IMR-90 (cell line): ENCODE measurements at regions not wholly inside any gene's neighbourhood (a gene's known extent, or its start where the extent isn't known, plus 50 kb on each side); places are given as distances from the start of the nearest gene placed in this dataset.

Experiments used
- ATAC-seq: fragments of 200-7000 bp; cut with Tn5 transposase; 2 replicates; pipeline ENCODE4 v1.9.1; 2020; ENCODE audit warnings: low read depth, mild to moderate bottlenecking, moderate library complexity
- BruUV-seq: library from RNA; stranded (reverse); fragments of 400-500 nt; replicated peaks from 2 replicates; lab custom pipeline; 2021; lab: Mats Ljungman, UMichigan
- CTCF ChIA-PET: fragments of 300-600 bp; formaldehyde crosslinking; extraction: SDS; loops from one replicate; lab custom pipeline; 2021; ENCODE audit warnings: antibody characterized with exemption; lab: Yijun Ruan, JAX
- POLR2A ChIA-PET: fragments of 300-600 bp; sonication (Branson Sonifier 250); formaldehyde crosslinking; loops from one replicate; lab custom pipeline; 2022; ENCODE audit warnings: antibody characterized with exemption; ENCODE audit not compliant: unreplicated experiment; lab: Charles Lee
- DNase-seq: peaks from one replicate; pipeline ENCODE4 v3.0.0; 2013
- H2AFZ ChIP-seq: replicated peaks from 2 replicates; pipeline ENCODE3; 2013; ENCODE audit warnings: low read length, mild to moderate bottlenecking; ENCODE audit not compliant: poor library complexity
- H2AK5ac ChIP-seq: 2 replicates; pipeline ENCODE4 v1.6.1; 2013; ENCODE audit warnings: low read depth, low read length, inconsistent platforms
- H2AK9ac ChIP-seq: replicated peaks from 2 replicates; pipeline ENCODE3; 2013; ENCODE audit warnings: mild to moderate bottlenecking, low read depth, low read length, moderate library complexity; ENCODE audit not compliant: poor library complexity
- H2BK120ac ChIP-seq: 2 replicates; pipeline ENCODE4 v1.6.1; 2013; ENCODE audit warnings: low read depth, low read length, inconsistent platforms
- H2BK15ac ChIP-seq: 3 replicates; pipeline ENCODE4 v1.6.1; 2013; ENCODE audit warnings: low read depth, low read length, inconsistent platforms
- H2BK20ac ChIP-seq: 2 replicates; pipeline ENCODE4 v1.6.1; 2013; ENCODE audit warnings: low read depth, mild to moderate bottlenecking, inconsistent platforms, low read length, moderate library complexity
- H2BK5ac ChIP-seq: 2 replicates; pipeline ENCODE4 v1.6.1; 2013; ENCODE audit warnings: mild to moderate bottlenecking, low read depth, low read length, inconsistent platforms; ENCODE audit not compliant: poor library complexity, severe bottlenecking
- H3K14ac ChIP-seq: replicated peaks from 2 replicates; pipeline ENCODE4 v1.6.1; 2013; ENCODE audit warnings: low read depth, low read length, inconsistent platforms
- H3K18ac ChIP-seq: 2 replicates; pipeline ENCODE4 v1.6.1; 2013; ENCODE audit warnings: low read depth, low read length, control low read depth
- H3K23ac ChIP-seq: 2 replicates; pipeline ENCODE4 v1.6.1; 2013; ENCODE audit warnings: low read depth, low read length, inconsistent platforms
- H3K27ac ChIP-seq: 2 replicates; pipeline ENCODE4 v1.5.1; 2013; ENCODE audit warnings: mild to moderate bottlenecking, control low read depth, low read length; ENCODE audit not compliant: insufficient read depth
- H3K27me3 ChIP-seq: 2 replicates; pipeline ENCODE4 v1.6.1; 2013; ENCODE audit warnings: low read length; ENCODE audit not compliant: control insufficient read depth, insufficient read depth
- H3K36me3 ChIP-seq: 2 replicates; pipeline ENCODE4 v1.6.1; 2013; ENCODE audit warnings: low read length, mixed read lengths; ENCODE audit not compliant: control insufficient read depth, insufficient read depth
- H3K4ac ChIP-seq: 2 replicates; pipeline ENCODE4 v1.6.1; 2013; ENCODE audit warnings: low read depth, low read length, inconsistent platforms
- H3K4me1 ChIP-seq: 2 replicates; pipeline ENCODE4 v1.6.1; 2013; ENCODE audit warnings: low read length, mixed read lengths; ENCODE audit not compliant: control insufficient read depth, insufficient read depth
- H3K4me2 ChIP-seq: 2 replicates; pipeline ENCODE4 v1.6.1; 2013; ENCODE audit warnings: low read depth, mild to moderate bottlenecking, control low read depth, low read length, moderate library complexity
- H3K4me3 ChIP-seq: 2 replicates; pipeline ENCODE4 v1.5.1; 2013; ENCODE audit warnings: low read depth, mild to moderate bottlenecking, control low read depth, low read length, moderate library complexity; ENCODE audit not compliant: insufficient read depth
- H3K56ac ChIP-seq: 2 replicates; pipeline ENCODE4 v1.6.1; 2013; ENCODE audit warnings: low read length, inconsistent platforms; ENCODE audit not compliant: insufficient read depth; ENCODE audit errors: extremely low read depth
- H3K79me1 ChIP-seq, 2 experiments: 2 replicates each; pipeline ENCODE4 v1.6.1; 2013; ENCODE audit warnings: low read length in 2 of 2, inconsistent platforms in 1 of 2, low read depth in 1 of 2
- H3K9ac ChIP-seq: 2 replicates; pipeline ENCODE4 v1.6.1; 2013; ENCODE audit warnings: low read depth, low read length, control low read depth
- H3K9me1 ChIP-seq: 2 replicates; pipeline ENCODE4 v1.6.1; 2013; ENCODE audit warnings: low read length, inconsistent platforms; ENCODE audit not compliant: insufficient read depth
- H3K9me3 ChIP-seq: 2 replicates; pipeline ENCODE4 v1.6.1; 2013; ENCODE audit warnings: low read length; ENCODE audit not compliant: control insufficient read depth, insufficient read depth
- H4K20me1 ChIP-seq: 2 replicates; pipeline ENCODE4 v1.6.1; 2013; ENCODE audit warnings: low read length, inconsistent platforms; ENCODE audit not compliant: insufficient read depth
- H4K5ac ChIP-seq: 2 replicates; pipeline ENCODE4 v1.6.1; 2013; ENCODE audit warnings: mild to moderate bottlenecking, low read depth, low read length, control low read depth
- H4K8ac ChIP-seq, 2 experiments: 2 replicates each; pipeline ENCODE4 v1.6.1; 2013; ENCODE audit warnings: low read depth in 2 of 2, low read length in 2 of 2, control low read depth in 1 of 2, inconsistent platforms in 1 of 2
- H4K91ac ChIP-seq: 2 replicates; pipeline ENCODE4 v1.6.1; 2013; ENCODE audit warnings: low read depth, low read length, inconsistent platforms; ENCODE audit not compliant: insufficient read depth
- BHLHE40 ChIP-seq: fragments of 150-350 bp; IDR thresholded peaks from 2 replicates; pipeline ENCODE4 v1.6.1; 2016; ENCODE audit warnings: mild to moderate bottlenecking, low read depth, low read length
- CEBPB ChIP-seq: IDR thresholded peaks from 2 replicates; pipeline ENCODE4 v1.6.1; 2012; ENCODE audit warnings: low read depth, low read length, improper control_type of control experiment
- CHD1 ChIP-seq: IDR thresholded peaks from 2 replicates; pipeline ENCODE4 v1.6.1; 2012; ENCODE audit warnings: low read depth, low read length, improper control_type of control experiment
- FOS ChIP-seq: fragments of 150-350 bp; IDR thresholded peaks from 2 replicates; pipeline ENCODE4 v1.6.1; 2016; ENCODE audit warnings: low read depth, low read length
- MAFK ChIP-seq: IDR thresholded peaks from 2 replicates; pipeline ENCODE4 v1.6.1; 2012; ENCODE audit warnings: low read depth, low read length, improper control_type of control experiment
- MAZ ChIP-seq: IDR thresholded peaks from 2 replicates; pipeline ENCODE4 v1.6.1; 2012; ENCODE audit warnings: low read depth, mild to moderate bottlenecking, low read length, improper control_type of control experiment, moderate library complexity, borderline replicate concordance
- MXI1 ChIP-seq: IDR thresholded peaks from 2 replicates; pipeline ENCODE4 v1.6.1; 2012; ENCODE audit warnings: low read depth, mild to moderate bottlenecking, low read length, moderate library complexity, borderline replicate concordance
- NFE2L2 ChIP-seq: fragments of 150-350 bp; IDR thresholded peaks from 2 replicates; pipeline ENCODE4 v1.6.1; 2016; ENCODE audit warnings: low read depth, mild to moderate bottlenecking, low read length
- POLR2A ChIP-seq: IDR thresholded peaks from 2 replicates; pipeline ENCODE4 v1.6.1; 2012; ENCODE audit warnings: mild to moderate bottlenecking, low read depth, low read length
- RAD21 ChIP-seq: IDR thresholded peaks from 2 replicates; pipeline ENCODE4 v1.6.1; 2012; ENCODE audit warnings: low read length, improper control_type of control experiment
- RCOR1 ChIP-seq: IDR thresholded peaks from 2 replicates; pipeline ENCODE4 v1.6.1; 2012; ENCODE audit warnings: mild to moderate bottlenecking, low read length, improper control_type of control experiment; ENCODE audit not compliant: insufficient replicate concordance
- RFX5 ChIP-seq: IDR thresholded peaks from 2 replicates; pipeline ENCODE4 v1.8.0; 2012; ENCODE audit warnings: low read depth, mild to moderate bottlenecking, low read length, moderate library complexity
- SMC3 ChIP-seq: fragments of 150-350 bp; IDR thresholded peaks from 2 replicates; pipeline ENCODE4 v1.6.1; 2016; ENCODE audit warnings: low read depth, mild to moderate bottlenecking, antibody characterized with exemption, low read length, moderate library complexity
- WGBS, 2 experiments: methylation state at CpG; one replicate each; pipeline versions ENCODE4 v1.1.5 to v1.1.7; 2013; ENCODE audit warnings: missing lambda C conversion rate in 2 of 2; ENCODE audit not compliant: insufficient read length in 1 of 2; ENCODE audit errors: extremely low coverage in 2 of 2; 5-methylcytosine and 5-hydroxymethylcytosine counted together
- dilution Hi-C: fragments of 300-500 bp; cut with HindIII; formaldehyde crosslinking; loops from one replicate; pipeline ENCODE4 v1.14.3; 2018; ENCODE audit warnings: low sequenced_read_pairs; ENCODE audit not compliant: unreplicated experiment
- in situ Hi-C: fragments of 300-500 bp; cut with MboI; formaldehyde crosslinking; loops from 3 replicates; pipeline ENCODE4 v1.14.3; 2019; ENCODE audit warnings: low sequenced_read_pairs, inconsistent platforms, mixed read lengths
- intact Hi-C: fragments of 100-400 bp; cut with micrococcal nuclease; formaldehyde crosslinking; loops from 2 replicates; pipeline ENCODE4 v1.10.0; 2022
- TF ChIP-seq, protein P1 (sequence below): fragments of 150-350 bp; IDR thresholded peaks from 2 replicates; pipeline ENCODE4 v1.6.1; 2017; ENCODE audit warnings: mild to moderate bottlenecking, antibody characterized with exemption, low read length, low read depth
- TF ChIP-seq, protein P2 (sequence below): conservative IDR thresholded peaks from 2 replicates; pipeline ENCODE4 v1.5.1; 2012; ENCODE audit warnings: mild to moderate bottlenecking, low read depth, low read length, improper control_type of control experiment
- TF ChIP-seq, protein P3 (sequence below): fragments of 150-350 bp; IDR thresholded peaks from 2 replicates; pipeline ENCODE4 v1.6.1; 2016; ENCODE audit warnings: low read depth, mild to moderate bottlenecking, low read length, moderate library complexity, borderline replicate concordance

DNA sequence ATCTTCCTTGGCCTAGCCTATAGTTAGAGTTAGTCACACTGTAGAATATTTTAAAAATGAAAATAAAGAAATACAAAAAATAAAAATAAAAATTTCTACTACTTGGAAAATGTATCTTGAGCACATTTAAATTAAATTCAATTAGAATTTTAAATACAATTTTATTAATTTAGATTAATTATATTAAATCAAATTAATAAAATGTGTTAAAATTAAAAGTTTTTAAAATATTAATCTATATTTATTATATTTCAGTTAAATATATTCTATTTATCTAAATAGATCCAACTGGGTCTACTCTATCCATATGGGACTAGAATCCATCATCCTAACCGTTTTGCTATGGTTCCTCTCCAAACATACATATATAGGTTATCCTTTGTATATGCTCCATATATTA lies 588.3 kb upstream of the TMPRSS15 start:
- no TSS peak for BruUV-seq
- H2AK5ac ChIP-seq = no peak overlapping the region
- no peak overlapping the region for H2AK9ac ChIP-seq
- in situ Hi-C loops (no loop called here), dilution Hi-C loops (no loop called here), intact Hi-C loops (no loop called here)
- no peak overlapping the region for H3K18ac ChIP-seq
- no peak overlapping the region for H3K4ac ChIP-seq
- no peak overlapping the region for H2BK5ac ChIP-seq
- no peak overlapping the region for H2BK20ac ChIP-seq
- H3K9me3 ChIP-seq = peaks cover 11% of the 10 kb centered on the region
- ChIA-PET POLR2A (no interaction called here), CTCF (no interaction called here)
- no peaks in the 10 kb centered on the region for H3K4me1 ChIP-seq
- no peak overlapping the region for H4K91ac ChIP-seq
- H3K56ac ChIP-seq = no peak overlapping the region
- no peaks in the 10 kb centered on the region for H3K79me1 ChIP-seq
- no peak overlapping the region for H2AFZ ChIP-seq
- H3K27me3 ChIP-seq = no peaks in the 10 kb centered on the region
- DNase-seq (no peak), ATAC-seq (no peak)
- no CpG with 5 or more reads among the region's 1 CpG for WGBS, 2 experiments
- no peak overlapping the region for H3K9ac ChIP-seq
- H3K9me1 ChIP-seq = no peaks in the 10 kb centered on the region
- H3K36me3 ChIP-seq = no peaks in the 10 kb centered on the region
- no peak overlapping the region for H3K4me3 ChIP-seq
- H3K27ac ChIP-seq = no peak overlapping the region
- no peaks in the 10 kb centered on the region for H4K20me1 ChIP-seq
- no peak overlapping the region for H2BK120ac ChIP-seq
- H3K4me2 ChIP-seq = no peak overlapping the region
- no peak for TF ChIP-seq FOS
- no peak for TF ChIP-seq NFE2L2
- TF ChIP-seq, protein P1, sequence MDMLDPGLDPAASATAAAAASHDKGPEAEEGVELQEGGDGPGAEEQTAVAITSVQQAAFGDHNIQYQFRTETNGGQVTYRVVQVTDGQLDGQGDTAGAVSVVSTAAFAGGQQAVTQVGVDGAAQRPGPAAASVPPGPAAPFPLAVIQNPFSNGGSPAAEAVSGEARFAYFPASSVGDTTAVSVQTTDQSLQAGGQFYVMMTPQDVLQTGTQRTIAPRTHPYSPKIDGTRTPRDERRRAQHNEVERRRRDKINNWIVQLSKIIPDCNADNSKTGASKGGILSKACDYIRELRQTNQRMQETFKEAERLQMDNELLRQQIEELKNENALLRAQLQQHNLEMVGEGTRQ = no peak
- no peak for TF ChIP-seq RCOR1
- TF ChIP-seq BHLHE40 = no peak
- TF ChIP-seq, protein P2, sequence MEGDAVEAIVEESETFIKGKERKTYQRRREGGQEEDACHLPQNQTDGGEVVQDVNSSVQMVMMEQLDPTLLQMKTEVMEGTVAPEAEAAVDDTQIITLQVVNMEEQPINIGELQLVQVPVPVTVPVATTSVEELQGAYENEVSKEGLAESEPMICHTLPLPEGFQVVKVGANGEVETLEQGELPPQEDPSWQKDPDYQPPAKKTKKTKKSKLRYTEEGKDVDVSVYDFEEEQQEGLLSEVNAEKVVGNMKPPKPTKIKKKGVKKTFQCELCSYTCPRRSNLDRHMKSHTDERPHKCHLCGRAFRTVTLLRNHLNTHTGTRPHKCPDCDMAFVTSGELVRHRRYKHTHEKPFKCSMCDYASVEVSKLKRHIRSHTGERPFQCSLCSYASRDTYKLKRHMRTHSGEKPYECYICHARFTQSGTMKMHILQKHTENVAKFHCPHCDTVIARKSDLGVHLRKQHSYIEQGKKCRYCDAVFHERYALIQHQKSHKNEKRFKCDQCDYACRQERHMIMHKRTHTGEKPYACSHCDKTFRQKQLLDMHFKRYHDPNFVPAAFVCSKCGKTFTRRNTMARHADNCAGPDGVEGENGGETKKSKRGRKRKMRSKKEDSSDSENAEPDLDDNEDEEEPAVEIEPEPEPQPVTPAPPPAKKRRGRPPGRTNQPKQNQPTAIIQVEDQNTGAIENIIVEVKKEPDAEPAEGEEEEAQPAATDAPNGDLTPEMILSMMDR = no peak
- TF ChIP-seq CHD1 = no peak
- TF ChIP-seq MAZ = no peak
- TF ChIP-seq SMC3 = no peak
- TF ChIP-seq POLR2A = no peak
- no peak for TF ChIP-seq MXI1
- TF ChIP-seq RAD21 = no peak
- TF ChIP-seq RFX5 = no peak
- no peak for TF ChIP-seq MAFK
- TF ChIP-seq, protein P3, sequence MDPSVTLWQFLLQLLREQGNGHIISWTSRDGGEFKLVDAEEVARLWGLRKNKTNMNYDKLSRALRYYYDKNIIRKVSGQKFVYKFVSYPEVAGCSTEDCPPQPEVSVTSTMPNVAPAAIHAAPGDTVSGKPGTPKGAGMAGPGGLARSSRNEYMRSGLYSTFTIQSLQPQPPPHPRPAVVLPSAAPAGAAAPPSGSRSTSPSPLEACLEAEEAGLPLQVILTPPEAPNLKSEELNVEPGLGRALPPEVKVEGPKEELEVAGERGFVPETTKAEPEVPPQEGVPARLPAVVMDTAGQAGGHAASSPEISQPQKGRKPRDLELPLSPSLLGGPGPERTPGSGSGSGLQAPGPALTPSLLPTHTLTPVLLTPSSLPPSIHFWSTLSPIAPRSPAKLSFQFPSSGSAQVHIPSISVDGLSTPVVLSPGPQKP = no peak
- TF ChIP-seq CEBPB = no peak
- no peak overlapping the region for H2BK15ac ChIP-seq
- no peak overlapping the region for H4K8ac ChIP-seq
- H3K23ac ChIP-seq = no peak overlapping the region
- no peak overlapping the region for H4K5ac ChIP-seq
- no peak overlapping the region for H3K14ac ChIP-seq
